GM12872 (cell line): ENCODE measurements at regions not wholly inside any gene's neighbourhood (a gene's known extent, or its start where the extent isn't known, plus 50 kb on each side); places are given as distances from the start of the nearest gene placed in this dataset.

Experiments
- TF ChIP-seq, protein P1 (sequence below): IDR thresholded peaks from 3 replicates; pipeline ENCODE4 v1.5.1; 2011; ENCODE audit warnings: low read depth, mild to moderate bottlenecking, low read length, moderate library complexity; ENCODE audit not compliant: insufficient read depth

GRCh38 chr3:74287557-74287956, 326.9 kb downstream of the CNTN3 start:
- TF ChIP-seq, protein P1, sequence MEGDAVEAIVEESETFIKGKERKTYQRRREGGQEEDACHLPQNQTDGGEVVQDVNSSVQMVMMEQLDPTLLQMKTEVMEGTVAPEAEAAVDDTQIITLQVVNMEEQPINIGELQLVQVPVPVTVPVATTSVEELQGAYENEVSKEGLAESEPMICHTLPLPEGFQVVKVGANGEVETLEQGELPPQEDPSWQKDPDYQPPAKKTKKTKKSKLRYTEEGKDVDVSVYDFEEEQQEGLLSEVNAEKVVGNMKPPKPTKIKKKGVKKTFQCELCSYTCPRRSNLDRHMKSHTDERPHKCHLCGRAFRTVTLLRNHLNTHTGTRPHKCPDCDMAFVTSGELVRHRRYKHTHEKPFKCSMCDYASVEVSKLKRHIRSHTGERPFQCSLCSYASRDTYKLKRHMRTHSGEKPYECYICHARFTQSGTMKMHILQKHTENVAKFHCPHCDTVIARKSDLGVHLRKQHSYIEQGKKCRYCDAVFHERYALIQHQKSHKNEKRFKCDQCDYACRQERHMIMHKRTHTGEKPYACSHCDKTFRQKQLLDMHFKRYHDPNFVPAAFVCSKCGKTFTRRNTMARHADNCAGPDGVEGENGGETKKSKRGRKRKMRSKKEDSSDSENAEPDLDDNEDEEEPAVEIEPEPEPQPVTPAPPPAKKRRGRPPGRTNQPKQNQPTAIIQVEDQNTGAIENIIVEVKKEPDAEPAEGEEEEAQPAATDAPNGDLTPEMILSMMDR = no peak

DNA sequence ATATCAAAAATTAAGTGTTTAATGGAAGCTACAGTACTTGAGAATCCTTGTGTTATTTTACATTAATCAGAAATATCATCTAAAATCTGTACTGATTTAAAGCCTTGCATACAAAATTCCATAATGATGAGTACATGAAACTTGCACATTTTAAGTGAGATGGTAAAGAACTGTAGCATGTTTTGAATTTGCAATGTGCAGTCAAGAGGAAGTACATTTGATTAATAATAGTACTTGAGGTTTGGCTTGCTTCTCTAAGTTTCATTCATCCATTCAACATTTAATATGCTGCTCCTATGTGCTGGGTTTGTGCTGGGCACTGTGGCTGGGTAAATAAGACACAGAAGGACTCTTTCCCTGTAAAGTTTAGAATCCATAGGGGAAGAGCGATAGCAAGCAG, 332.3 kb downstream of the CNTN3 start:
- TF ChIP-seq, protein P1 = no peak

DNA sequence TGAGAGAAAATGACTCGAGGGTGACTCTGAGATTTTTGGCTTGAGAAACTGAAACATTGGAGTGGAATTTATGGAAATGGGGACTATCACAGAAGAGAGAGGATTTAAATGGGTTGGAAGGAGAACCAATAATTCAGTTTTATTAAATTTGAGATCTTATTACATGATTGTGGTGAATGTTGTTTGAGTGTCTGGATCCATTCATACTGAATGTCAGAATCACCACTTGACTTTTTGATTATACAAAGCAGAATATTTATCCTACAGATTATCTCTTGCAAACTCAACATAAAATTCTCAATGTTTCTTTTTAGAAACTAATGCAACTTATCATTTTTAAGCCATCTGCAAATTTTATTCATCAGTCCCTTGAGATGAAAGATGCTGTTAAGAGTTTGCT, 332.8 kb downstream of the CNTN3 start:
- TF ChIP-seq, protein P1 = no peak

DNA sequence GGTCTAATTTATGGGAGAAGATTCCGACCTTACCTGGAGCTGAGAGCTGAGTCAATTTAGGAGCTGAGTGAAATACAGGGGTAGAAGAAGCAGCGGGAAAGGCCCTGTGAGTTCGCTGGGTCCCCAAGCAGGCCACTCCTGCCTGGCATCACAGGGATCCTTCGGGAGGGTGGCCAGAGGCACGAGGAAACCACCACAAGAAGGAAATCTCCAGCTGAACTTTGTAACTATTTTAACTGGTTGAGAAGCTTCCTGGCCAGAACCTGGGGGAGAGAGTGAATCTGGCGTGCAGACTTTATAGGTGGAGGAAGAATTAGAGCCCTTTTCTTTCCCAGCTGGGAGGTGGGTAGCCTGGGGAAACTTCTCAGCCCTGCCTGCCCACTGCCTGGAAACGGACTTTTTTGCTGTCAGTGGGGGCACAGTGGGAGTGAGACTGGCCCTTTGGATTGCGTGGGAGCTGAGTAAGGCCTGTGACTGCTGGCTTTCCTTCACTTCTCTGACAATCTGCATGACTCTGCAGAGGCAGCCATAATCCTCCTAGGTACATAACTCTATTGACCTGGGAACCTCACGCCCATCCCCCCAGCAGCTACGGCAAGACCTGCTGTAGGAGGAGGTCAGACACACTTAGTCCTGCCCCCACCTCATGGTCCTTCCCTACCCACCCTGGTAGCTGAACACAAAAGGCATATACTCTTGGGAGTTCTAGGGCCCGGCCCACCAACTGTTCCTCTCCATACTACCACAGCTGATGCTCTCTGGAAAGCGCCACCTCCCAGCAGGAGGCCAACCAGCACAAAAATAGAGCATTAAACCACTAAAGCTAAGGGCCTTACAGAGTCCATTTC, 340.7 kb downstream of the CNTN3 start:
- TF ChIP-seq, protein P1 = no peak

- TF ChIP-seq, protein P1 = no peak
Observed at GRCh38 chr3:74273091-74273490, 341.4 kb downstream of the CNTN3 start.

- TF ChIP-seq, protein P1 = no peak
Observed at GRCh38 chr3:74271541-74271940, 342.9 kb downstream of the CNTN3 start.

DNA sequence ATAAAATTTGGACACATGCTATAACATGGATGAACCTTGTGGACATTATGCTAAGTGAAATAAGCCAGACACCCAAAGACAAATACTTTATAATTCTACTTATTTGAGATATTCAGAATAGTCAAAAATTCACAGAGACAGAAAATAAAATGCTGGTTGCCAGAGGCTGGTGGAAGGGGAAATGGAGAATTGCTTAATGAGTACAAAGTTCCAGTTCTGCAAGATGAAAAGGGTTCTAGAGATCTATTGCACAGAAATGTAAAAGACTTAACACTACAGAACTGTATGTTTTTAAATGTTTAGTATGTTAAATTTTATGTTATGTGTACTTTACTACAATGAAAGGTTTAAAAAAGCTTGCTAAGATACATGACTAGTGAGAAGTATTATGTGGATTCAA, 344.8 kb downstream of the CNTN3 start:
- TF ChIP-seq, protein P1 = no peak

- TF ChIP-seq, protein P1 = no peak
Observed at GRCh38 chr3:74268753-74269152, 345.7 kb downstream of the CNTN3 start.
